ENCODE measurements at regions not wholly inside any gene's neighbourhood (a gene's known extent, or its start where the extent isn't known, plus 50 kb on each side); places are given as distances from the start of the nearest gene placed in this dataset.

DNA sequence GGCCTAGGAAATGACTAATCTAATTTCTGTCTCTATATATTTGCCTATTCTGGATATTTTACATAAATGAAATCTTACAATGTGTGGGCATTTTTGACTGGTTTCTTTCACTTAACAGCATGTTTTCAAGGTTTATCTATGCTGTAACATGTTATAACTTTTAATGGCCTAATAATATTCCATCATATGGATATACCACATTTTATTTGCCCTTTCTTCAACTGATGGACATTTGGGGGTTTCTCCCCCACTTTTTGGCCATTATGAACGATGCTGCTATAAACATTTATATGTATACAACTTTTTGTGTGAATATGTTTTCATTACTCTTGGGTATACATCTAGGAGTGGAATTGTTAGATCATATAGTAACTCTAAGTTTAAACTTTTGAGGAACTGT is 357.3 kb upstream of the ADAMTS9 start:
- Mint-ChIP-seq H3K36me3 (ENCODE audit: low read depth) (no peaks in the 10 kb centered on the region), H3K4me1 (no peaks in the 10 kb centered on the region), H3K27ac (no peak overlapping the region), H3K27me3 (no peaks in the 10 kb centered on the region), H3K9me3 (peaks cover 15% of the 10 kb centered on the region), H3K4me3 (no peak overlapping the region)
- intact Hi-C loops (cut with micrococcal nuclease): no loop called here
- ChIA-PET CTCF (no interaction called here), POLR2A (no interaction called here)
- TF ChIP-seq, protein P1, sequence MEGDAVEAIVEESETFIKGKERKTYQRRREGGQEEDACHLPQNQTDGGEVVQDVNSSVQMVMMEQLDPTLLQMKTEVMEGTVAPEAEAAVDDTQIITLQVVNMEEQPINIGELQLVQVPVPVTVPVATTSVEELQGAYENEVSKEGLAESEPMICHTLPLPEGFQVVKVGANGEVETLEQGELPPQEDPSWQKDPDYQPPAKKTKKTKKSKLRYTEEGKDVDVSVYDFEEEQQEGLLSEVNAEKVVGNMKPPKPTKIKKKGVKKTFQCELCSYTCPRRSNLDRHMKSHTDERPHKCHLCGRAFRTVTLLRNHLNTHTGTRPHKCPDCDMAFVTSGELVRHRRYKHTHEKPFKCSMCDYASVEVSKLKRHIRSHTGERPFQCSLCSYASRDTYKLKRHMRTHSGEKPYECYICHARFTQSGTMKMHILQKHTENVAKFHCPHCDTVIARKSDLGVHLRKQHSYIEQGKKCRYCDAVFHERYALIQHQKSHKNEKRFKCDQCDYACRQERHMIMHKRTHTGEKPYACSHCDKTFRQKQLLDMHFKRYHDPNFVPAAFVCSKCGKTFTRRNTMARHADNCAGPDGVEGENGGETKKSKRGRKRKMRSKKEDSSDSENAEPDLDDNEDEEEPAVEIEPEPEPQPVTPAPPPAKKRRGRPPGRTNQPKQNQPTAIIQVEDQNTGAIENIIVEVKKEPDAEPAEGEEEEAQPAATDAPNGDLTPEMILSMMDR (IDR thresholded peaks at IDR 0.05): no peak
- ATAC-seq (ENCODE audit: low read depth): no peak
- no peak for DNase-seq

DNA sequence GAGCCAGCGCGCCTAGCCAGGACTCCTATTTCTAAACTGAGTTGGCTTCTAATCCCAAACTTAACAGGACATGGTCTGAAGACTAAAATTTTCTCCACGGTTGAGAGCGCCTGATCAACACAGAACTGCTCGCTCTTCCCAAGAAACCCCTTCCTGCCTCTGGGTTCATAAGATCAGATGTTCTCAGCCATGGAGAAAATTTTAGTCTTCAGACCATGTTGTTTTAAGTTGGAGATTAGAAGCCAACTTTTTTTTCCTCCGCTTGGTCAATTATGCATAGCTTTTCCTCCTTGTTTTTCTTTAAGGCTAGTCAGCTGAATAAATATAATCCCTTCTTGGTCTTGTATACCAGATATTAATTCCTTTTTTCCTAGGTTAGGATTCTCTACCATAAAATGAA is 356.6 kb upstream of the ADAMTS9 start:
- no peak for ATAC-seq (ENCODE audit: low read depth)
- POLR2A ChIA-PET: no interaction called here
- DNase-seq: no peak
- Mint-ChIP-seq H3K27me3 (no peaks in the 10 kb centered on the region), H3K27ac (no peak overlapping the region), H3K9me3 (peaks cover 12% of the 10 kb centered on the region), H3K4me1 (no peaks in the 10 kb centered on the region), H3K4me3 (no peak overlapping the region), H3K36me3 (ENCODE audit: low read depth) (no peaks in the 10 kb centered on the region)
- TF ChIP-seq, protein P1 (IDR thresholded peaks at IDR 0.05): no peak
- intact Hi-C loops (cut with micrococcal nuclease): no loop called here
- CTCF ChIA-PET: no interaction called here

DNA sequence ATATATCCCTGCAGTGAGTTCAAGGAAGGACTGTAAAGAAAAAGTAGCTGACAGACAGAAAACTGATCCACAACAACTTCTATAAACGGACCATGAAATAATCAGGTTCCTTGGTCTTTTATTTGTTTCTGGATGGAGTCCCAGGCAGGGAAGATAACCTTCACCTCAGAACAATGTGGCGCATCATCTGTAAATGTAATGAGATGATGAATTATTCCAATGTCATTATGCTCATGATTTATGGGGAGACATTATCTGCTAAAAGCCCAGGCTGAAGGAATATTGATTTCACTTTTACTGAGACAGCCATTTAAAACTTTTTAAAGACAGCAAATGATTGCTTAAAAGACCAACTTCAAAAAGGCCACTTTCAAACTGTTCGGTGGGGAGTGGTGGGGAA is 354.9 kb upstream of the ADAMTS9 start:
- Mint-ChIP-seq H3K4me3 (no peak overlapping the region), H3K27me3 (no peaks in the 10 kb centered on the region), H3K36me3 (ENCODE audit: low read depth) (no peaks in the 10 kb centered on the region), H3K4me1 (no peaks in the 10 kb centered on the region), H3K9me3 (peaks cover 14% of the 10 kb centered on the region), H3K27ac (no peak overlapping the region)
- no peak for DNase-seq
- ChIA-PET CTCF (no interaction called here), POLR2A (no interaction called here)
- TF ChIP-seq, protein P1 (IDR thresholded peaks at IDR 0.05): no peak
- intact Hi-C loops (cut with micrococcal nuclease): no loop called here
- ATAC-seq (ENCODE audit: low read depth): no peak

DNA sequence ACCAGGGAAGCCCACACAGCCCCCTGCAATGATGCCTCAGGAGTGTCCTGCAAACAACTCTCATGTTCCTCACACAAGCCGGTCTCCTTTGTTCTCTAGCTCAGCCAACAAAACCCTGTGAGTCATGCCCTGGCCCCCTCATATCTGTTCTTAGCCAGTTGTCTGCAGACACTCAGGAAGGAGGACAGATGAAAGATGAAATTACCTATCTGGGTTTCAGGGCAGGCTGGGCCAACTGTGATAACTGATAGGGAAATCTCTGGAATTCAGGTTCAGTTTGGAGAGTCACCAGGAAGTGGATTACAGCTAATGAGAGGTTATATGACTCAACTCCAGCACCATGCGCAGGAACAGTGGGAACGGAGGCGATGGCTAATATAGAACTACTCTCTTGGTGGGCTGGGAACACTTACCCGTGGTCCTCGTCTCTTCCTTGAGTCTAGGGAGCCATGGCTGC is 352.0 kb upstream of the ADAMTS9 start:
- CTCF ChIA-PET: no interaction called here
- no peaks in the 10 kb centered on the region for H3K4me1 Mint-ChIP-seq
- TF ChIP-seq, protein P1 (IDR thresholded peaks at IDR 0.05): no peak
- H3K27me3 Mint-ChIP-seq: no peaks in the 10 kb centered on the region
- no peak overlapping the region for H3K4me3 Mint-ChIP-seq
- DNase-seq (no peak), ATAC-seq (ENCODE audit: low read depth) (no peak)
- intact Hi-C loops (cut with micrococcal nuclease): no loop called here
- no peak overlapping the region for H3K27ac Mint-ChIP-seq
- POLR2A ChIA-PET: no interaction called here
- H3K36me3 Mint-ChIP-seq (ENCODE audit: low read depth): no peaks in the 10 kb centered on the region
- peaks cover 7% of the 10 kb centered on the region for H3K9me3 Mint-ChIP-seq

DNA sequence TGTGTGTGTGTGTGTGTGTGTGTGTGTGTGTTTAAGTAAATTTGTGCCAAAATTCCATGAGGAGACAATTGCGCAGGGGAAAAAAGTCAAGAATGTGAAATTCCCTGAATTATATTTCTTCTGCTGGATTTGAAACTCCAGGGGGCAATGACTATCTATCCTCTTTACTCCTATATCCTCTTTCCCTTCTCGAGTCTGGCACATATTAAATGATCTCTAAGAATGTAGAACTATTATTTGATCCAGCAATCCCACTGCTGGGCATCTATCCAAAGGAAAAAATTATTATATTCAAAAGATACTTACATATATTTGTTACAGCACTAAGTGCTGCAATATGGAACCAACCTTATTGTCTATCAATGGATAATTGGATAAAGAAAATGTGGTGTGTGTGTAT is 350.1 kb upstream of the ADAMTS9 start:
- H3K27me3 Mint-ChIP-seq: no peaks in the 10 kb centered on the region
- TF ChIP-seq, protein P1 (IDR thresholded peaks at IDR 0.05): no peak
- no peaks in the 10 kb centered on the region for H3K4me1 Mint-ChIP-seq
- H3K36me3 Mint-ChIP-seq (ENCODE audit: low read depth): no peaks in the 10 kb centered on the region
- CTCF ChIA-PET: no interaction called here
- ATAC-seq (ENCODE audit: low read depth) (no peak), DNase-seq (no peak)
- no peak overlapping the region for H3K27ac Mint-ChIP-seq
- POLR2A ChIA-PET: no interaction called here
- no peak overlapping the region for H3K4me3 Mint-ChIP-seq
- peaks cover 5% of the 10 kb centered on the region for H3K9me3 Mint-ChIP-seq
- intact Hi-C loops (cut with micrococcal nuclease): no loop called here
